GM23338 (cell line): ENCODE measurements at regions not wholly inside any gene's neighbourhood (a gene's known extent, or its start where the extent isn't known, plus 50 kb on each side); places are given as distances from the start of the nearest gene placed in this dataset.

Experiments
- ATAC-seq: fragments of 200-7000 bp; cut with Tn5 transposase; 3 replicates; pipeline ENCODE4 v1.9.1; 2020
- DNase-seq: peaks from one replicate; pipeline ENCODE4 v3.0.0-alpha.2; 2015; ENCODE audit warnings: low spot score
- H2AFZ ChIP-seq: fragments of 200-600 bp; sonication (generic); 2 replicates; pipeline ENCODE4 v1.8.0; 2016; ENCODE audit warnings: antibody characterized with exemption, mild to moderate bottlenecking, moderate library complexity
- H3F3A ChIP-seq: fragments of 200-600 bp; sonication (generic); replicated peaks from 2 replicates; pipeline ENCODE4 v1.8.0; 2017; ENCODE audit warnings: antibody characterized with exemption, mixed run types, low read depth
- H3K27ac ChIP-seq: fragments of 200-600 bp; sonication (generic); 2 replicates; pipeline ENCODE4 v1.6.1; 2016; ENCODE audit warnings: low read depth
- H3K27me3 ChIP-seq: fragments of 200-600 bp; sonication (generic); 2 replicates; pipeline ENCODE4 v1.8.0; 2016; ENCODE audit warnings: mild to moderate bottlenecking, mixed run types, moderate library complexity; ENCODE audit not compliant: insufficient read depth
- H3K36me3 ChIP-seq: fragments of 200-600 bp; sonication (generic); 2 replicates; pipeline ENCODE4 v1.8.0; 2016; ENCODE audit warnings: mild to moderate bottlenecking; ENCODE audit not compliant: insufficient read depth
- H3K4me1 ChIP-seq: fragments of 200-600 bp; sonication (generic); 2 replicates; pipeline ENCODE4 v1.8.0; 2016; ENCODE audit warnings: mild to moderate bottlenecking, moderate library complexity; ENCODE audit not compliant: insufficient read depth
- H3K4me2 ChIP-seq: fragments of 200-600 bp; sonication (generic); 2 replicates; pipeline ENCODE4 v1.7.1; 2017; ENCODE audit warnings: mixed run types
- H3K4me3 ChIP-seq: fragments of 200-600 bp; sonication (generic); 2 replicates; pipeline ENCODE4 v1.6.1; 2016; ENCODE audit warnings: mixed run types
- H3K79me2 ChIP-seq: fragments of 200-600 bp; sonication (generic); replicated peaks from 2 replicates; pipeline ENCODE4 v1.8.0; 2017; ENCODE audit warnings: mild to moderate bottlenecking; ENCODE audit not compliant: insufficient read depth
- H3K9me2 ChIP-seq: fragments of 200-600 bp; sonication (generic); 2 replicates; pipeline ENCODE4 v1.8.0; 2017; ENCODE audit not compliant: insufficient read depth
- H4K20me1 ChIP-seq: fragments of 200-600 bp; sonication (generic); replicated peaks from 2 replicates; pipeline ENCODE4 v1.8.0; 2017; ENCODE audit warnings: mild to moderate bottlenecking; ENCODE audit not compliant: insufficient read depth
- H3K27ac Mint-ChIP-seq: 2 replicates; pipeline ENCODE4 v1.8.0; 2020; ENCODE audit warnings: inconsistent platforms, mild to moderate bottlenecking, moderate library complexity, mixed read lengths
- H3K27me3 Mint-ChIP-seq: 3 replicates; pipeline ENCODE4 v1.8.0; 2022; ENCODE audit warnings: low read depth, mild to moderate bottlenecking, moderate library complexity, mixed read lengths, inconsistent platforms; ENCODE audit not compliant: insufficient read depth, poor library complexity
- H3K36me3 Mint-ChIP-seq: 3 replicates; pipeline ENCODE4 v1.8.0; 2021; ENCODE audit warnings: low read depth, mild to moderate bottlenecking, inconsistent platforms, moderate library complexity, mixed read lengths
- H3K4me1 Mint-ChIP-seq: 3 replicates; pipeline ENCODE4 v1.8.0; 2020; ENCODE audit warnings: mild to moderate bottlenecking, inconsistent platforms, mixed read lengths
- H3K4me3 Mint-ChIP-seq: 3 replicates; pipeline ENCODE4 v1.8.0; 2021; ENCODE audit warnings: moderate library complexity, mild to moderate bottlenecking, inconsistent platforms, mixed read lengths
- H3K9me3 Mint-ChIP-seq: 3 replicates; pipeline ENCODE4 v1.8.0; 2020; ENCODE audit warnings: moderate library complexity, mild to moderate bottlenecking, inconsistent platforms, mixed read lengths
- CREB1 ChIP-seq: fragments of 250-450 bp; sonication (Bioruptor Pico); IDR thresholded peaks from 2 replicates; pipeline ENCODE4 v1.5.0; 2020; ENCODE audit warnings: low read depth, mild to moderate bottlenecking, moderate library complexity
- EZH2 ChIP-seq: fragments of 200-600 bp; sonication (generic); IDR thresholded peaks from one replicate; pipeline ENCODE4 v1.8.0; 2017; ENCODE audit warnings: antibody characterized with exemption, mild to moderate bottlenecking, low read depth; ENCODE audit not compliant: unreplicated experiment
- EZH2phosphoT487 ChIP-seq: fragments of 200-600 bp; sonication (generic); IDR thresholded peaks from one replicate; pipeline ENCODE4 v1.8.1; 2018; ENCODE audit warnings: antibody characterized with exemption; ENCODE audit not compliant: unreplicated experiment
- JUNB ChIP-seq: IDR thresholded peaks from one replicate; pipeline ENCODE4 v1.6.1; 2016; ENCODE audit warnings: antibody characterized with exemption; ENCODE audit not compliant: unreplicated experiment
- NANOG ChIP-seq: IDR thresholded peaks from 2 replicates; pipeline ENCODE4 v1.6.1; 2016; ENCODE audit warnings: antibody characterized with exemption, borderline replicate concordance
- POLR2AphosphoS5 ChIP-seq: IDR thresholded peaks from 2 replicates; pipeline ENCODE4 v1.6.1; 2016; ENCODE audit warnings: antibody characterized with exemption, low read depth
- STAT1 ChIP-seq: IDR thresholded peaks from one replicate; pipeline ENCODE4 v1.6.1; 2016; ENCODE audit warnings: antibody characterized with exemption; ENCODE audit not compliant: unreplicated experiment
- ZNF114 ChIP-seq: fragments of 250-450 bp; sonication (Bioruptor Pico); IDR thresholded peaks from 2 replicates; pipeline ENCODE4 v1.5.0; 2020; ENCODE audit warnings: mild to moderate bottlenecking, moderate library complexity
- ZNF331 ChIP-seq: fragments of 250-450 bp; sonication (Bioruptor Pico); IDR thresholded peaks from 2 replicates; pipeline ENCODE4 v1.5.0; 2020; ENCODE audit warnings: low read depth, mild to moderate bottlenecking, moderate library complexity
- TF ChIP-seq, protein P1 (sequence below), 2 experiments: fragments of 200-600 bp in 1 of 2; sonication (generic) in 1 of 2; conservative IDR thresholded peaks; 2 replicates each; pipeline versions ENCODE4 v1.5.1 to v1.6.1; 2016 to 2017; ENCODE audit warnings: antibody characterized with exemption in 2 of 2, low read depth in 2 of 2, mild to moderate bottlenecking in 2 of 2, moderate library complexity in 1 of 2
- TF ChIP-seq, protein P2 (sequence below): IDR thresholded peaks from one replicate; pipeline ENCODE4 v1.6.1; 2018; ENCODE audit warnings: antibody characterized with exemption; ENCODE audit not compliant: unreplicated experiment
- TF ChIP-seq, protein P3 (sequence below): fragments of 250-450 bp; sonication (Bioruptor Pico); IDR thresholded peaks from 2 replicates; pipeline ENCODE4 v1.5.0; 2020; ENCODE audit warnings: mild to moderate bottlenecking, moderate library complexity
- TF ChIP-seq, protein P4 (sequence below): IDR thresholded peaks from 2 replicates; pipeline ENCODE4 v1.6.1; 2016; ENCODE audit warnings: antibody characterized with exemption

DNA sequence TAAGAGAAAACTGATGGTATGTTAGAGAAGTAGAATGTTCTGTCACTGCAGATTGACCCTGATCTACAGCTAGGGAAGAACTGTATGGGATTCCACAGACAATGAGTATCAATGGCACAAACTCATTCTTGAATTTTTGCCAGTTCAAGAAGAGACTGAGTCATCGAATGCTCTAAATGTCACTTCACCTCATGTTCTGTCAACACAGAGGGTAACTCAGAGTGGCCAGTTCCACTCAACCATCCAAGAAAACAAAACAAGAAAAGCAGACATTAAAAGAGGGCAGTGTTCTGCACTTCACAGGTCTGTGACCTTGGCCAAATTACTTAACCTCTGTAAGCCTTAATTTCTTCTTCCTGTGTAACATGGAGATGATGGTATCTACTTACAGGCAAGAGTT is 132.2 kb upstream of the HMHB1 start:
- Histone ChIP-seq H3K79me2 (no peaks in the 10 kb centered on the region), H3K36me3 (no peaks in the 10 kb centered on the region), H3K9me2 (no peaks in the 10 kb centered on the region), H4K20me1 (no peaks in the 10 kb centered on the region), H3K27me3 (no peaks in the 10 kb centered on the region), H2AFZ (no peak overlapping the region), H3K4me3 (no peak overlapping the region), H3K4me2 (no peak overlapping the region), H3K4me1 (no peaks in the 10 kb centered on the region), H3F3A (no peaks in the 10 kb centered on the region), H3K27ac (no peak overlapping the region)
- no peak overlapping the region for H3K27ac Mint-ChIP-seq
- H3K27me3 Mint-ChIP-seq: no peaks in the 10 kb centered on the region
- H3K36me3 Mint-ChIP-seq: no peaks in the 10 kb centered on the region
- no peak overlapping the region for H3K4me3 Mint-ChIP-seq
- DNase-seq: no peak
- no peaks in the 10 kb centered on the region for H3K4me1 Mint-ChIP-seq
- H3K9me3 Mint-ChIP-seq: no peaks in the 10 kb centered on the region
- ATAC-seq: no peak
- TF ChIP-seq STAT1 (no peak), ZNF114 (CRISPR knock-in tag) (no peak), POLR2AphosphoS5 (no peak), JUNB (no peak), EZH2 (no peak), NANOG (no peak), CREB1 (CRISPR knock-in tag) (no peak), EZH2phosphoT487 (no peak), ZNF331 (no peak)
- TF ChIP-seq, protein P1, sequence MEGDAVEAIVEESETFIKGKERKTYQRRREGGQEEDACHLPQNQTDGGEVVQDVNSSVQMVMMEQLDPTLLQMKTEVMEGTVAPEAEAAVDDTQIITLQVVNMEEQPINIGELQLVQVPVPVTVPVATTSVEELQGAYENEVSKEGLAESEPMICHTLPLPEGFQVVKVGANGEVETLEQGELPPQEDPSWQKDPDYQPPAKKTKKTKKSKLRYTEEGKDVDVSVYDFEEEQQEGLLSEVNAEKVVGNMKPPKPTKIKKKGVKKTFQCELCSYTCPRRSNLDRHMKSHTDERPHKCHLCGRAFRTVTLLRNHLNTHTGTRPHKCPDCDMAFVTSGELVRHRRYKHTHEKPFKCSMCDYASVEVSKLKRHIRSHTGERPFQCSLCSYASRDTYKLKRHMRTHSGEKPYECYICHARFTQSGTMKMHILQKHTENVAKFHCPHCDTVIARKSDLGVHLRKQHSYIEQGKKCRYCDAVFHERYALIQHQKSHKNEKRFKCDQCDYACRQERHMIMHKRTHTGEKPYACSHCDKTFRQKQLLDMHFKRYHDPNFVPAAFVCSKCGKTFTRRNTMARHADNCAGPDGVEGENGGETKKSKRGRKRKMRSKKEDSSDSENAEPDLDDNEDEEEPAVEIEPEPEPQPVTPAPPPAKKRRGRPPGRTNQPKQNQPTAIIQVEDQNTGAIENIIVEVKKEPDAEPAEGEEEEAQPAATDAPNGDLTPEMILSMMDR (conservative IDR thresholded peaks at IDR 0.05; ENCODE audit: low read depth in 2 of 2): no peak
- TF ChIP-seq, protein P2, sequence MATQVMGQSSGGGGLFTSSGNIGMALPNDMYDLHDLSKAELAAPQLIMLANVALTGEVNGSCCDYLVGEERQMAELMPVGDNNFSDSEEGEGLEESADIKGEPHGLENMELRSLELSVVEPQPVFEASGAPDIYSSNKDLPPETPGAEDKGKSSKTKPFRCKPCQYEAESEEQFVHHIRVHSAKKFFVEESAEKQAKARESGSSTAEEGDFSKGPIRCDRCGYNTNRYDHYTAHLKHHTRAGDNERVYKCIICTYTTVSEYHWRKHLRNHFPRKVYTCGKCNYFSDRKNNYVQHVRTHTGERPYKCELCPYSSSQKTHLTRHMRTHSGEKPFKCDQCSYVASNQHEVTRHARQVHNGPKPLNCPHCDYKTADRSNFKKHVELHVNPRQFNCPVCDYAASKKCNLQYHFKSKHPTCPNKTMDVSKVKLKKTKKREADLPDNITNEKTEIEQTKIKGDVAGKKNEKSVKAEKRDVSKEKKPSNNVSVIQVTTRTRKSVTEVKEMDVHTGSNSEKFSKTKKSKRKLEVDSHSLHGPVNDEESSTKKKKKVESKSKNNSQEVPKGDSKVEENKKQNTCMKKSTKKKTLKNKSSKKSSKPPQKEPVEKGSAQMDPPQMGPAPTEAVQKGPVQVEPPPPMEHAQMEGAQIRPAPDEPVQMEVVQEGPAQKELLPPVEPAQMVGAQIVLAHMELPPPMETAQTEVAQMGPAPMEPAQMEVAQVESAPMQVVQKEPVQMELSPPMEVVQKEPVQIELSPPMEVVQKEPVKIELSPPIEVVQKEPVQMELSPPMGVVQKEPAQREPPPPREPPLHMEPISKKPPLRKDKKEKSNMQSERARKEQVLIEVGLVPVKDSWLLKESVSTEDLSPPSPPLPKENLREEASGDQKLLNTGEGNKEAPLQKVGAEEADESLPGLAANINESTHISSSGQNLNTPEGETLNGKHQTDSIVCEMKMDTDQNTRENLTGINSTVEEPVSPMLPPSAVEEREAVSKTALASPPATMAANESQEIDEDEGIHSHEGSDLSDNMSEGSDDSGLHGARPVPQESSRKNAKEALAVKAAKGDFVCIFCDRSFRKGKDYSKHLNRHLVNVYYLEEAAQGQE: no peak
- TF ChIP-seq, protein P3, sequence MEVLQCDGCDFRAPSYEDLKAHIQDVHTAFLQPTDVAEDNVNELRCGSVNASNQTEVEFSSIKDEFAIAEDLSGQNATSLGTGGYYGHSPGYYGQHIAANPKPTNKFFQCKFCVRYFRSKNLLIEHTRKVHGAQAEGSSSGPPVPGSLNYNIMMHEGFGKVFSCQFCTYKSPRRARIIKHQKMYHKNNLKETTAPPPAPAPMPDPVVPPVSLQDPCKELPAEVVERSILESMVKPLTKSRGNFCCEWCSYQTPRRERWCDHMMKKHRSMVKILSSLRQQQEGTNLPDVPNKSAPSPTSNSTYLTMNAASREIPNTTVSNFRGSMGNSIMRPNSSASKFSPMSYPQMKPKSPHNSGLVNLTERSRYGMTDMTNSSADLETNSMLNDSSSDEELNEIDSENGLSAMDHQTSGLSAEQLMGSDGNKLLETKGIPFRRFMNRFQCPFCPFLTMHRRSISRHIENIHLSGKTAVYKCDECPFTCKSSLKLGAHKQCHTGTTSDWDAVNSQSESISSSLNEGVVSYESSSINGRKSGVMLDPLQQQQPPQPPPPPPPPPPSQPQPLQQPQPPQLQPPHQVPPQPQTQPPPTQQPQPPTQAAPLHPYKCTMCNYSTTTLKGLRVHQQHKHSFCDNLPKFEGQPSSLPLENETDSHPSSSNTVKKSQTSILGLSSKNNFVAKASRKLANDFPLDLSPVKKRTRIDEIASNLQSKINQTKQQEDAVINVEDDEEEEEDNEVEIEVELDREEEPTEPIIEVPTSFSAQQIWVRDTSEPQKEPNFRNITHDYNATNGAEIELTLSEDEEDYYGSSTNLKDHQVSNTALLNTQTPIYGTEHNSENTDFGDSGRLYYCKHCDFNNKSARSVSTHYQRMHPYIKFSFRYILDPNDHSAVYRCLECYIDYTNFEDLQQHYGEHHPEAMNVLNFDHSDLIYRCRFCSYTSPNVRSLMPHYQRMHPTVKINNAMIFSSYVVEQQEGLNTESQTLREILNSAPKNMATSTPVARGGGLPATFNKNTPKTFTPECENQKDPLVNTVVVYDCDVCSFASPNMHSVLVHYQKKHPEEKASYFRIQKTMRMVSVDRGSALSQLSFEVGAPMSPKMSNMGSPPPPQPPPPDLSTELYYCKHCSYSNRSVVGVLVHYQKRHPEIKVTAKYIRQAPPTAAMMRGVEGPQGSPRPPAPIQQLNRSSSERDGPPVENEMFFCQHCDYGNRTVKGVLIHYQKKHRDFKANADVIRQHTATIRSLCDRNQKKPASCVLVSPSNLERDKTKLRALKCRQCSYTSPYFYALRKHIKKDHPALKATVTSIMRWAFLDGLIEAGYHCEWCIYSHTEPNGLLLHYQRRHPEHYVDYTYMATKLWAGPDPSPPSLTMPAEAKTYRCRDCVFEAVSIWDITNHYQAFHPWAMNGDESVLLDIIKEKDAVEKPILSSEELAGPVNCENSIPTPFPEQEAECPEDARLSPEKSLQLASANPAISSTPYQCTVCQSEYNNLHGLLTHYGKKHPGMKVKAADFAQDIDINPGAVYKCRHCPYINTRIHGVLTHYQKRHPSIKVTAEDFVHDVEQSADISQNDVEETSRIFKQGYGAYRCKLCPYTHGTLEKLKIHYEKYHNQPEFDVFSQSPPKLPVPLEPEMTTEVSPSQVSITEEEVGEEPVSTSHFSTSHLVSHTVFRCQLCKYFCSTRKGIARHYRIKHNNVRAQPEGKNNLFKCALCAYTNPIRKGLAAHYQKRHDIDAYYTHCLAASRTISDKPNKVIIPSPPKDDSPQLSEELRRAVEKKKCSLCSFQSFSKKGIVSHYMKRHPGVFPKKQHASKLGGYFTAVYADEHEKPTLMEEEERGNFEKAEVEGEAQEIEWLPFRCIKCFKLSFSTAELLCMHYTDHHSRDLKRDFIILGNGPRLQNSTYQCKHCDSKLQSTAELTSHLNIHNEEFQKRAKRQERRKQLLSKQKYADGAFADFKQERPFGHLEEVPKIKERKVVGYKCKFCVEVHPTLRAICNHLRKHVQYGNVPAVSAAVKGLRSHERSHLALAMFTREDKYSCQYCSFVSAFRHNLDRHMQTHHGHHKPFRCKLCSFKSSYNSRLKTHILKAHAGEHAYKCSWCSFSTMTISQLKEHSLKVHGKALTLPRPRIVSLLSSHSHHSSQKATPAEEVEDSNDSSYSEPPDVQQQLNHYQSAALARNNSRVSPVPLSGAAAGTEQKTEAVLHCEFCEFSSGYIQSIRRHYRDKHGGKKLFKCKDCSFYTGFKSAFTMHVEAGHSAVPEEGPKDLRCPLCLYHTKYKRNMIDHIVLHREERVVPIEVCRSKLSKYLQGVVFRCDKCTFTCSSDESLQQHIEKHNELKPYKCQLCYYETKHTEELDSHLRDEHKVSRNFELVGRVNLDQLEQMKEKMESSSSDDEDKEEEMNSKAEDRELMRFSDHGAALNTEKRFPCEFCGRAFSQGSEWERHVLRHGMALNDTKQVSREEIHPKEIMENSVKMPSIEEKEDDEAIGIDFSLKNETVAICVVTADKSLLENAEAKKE (CRISPR knock-in tag): no peak
- TF ChIP-seq, protein P4, sequence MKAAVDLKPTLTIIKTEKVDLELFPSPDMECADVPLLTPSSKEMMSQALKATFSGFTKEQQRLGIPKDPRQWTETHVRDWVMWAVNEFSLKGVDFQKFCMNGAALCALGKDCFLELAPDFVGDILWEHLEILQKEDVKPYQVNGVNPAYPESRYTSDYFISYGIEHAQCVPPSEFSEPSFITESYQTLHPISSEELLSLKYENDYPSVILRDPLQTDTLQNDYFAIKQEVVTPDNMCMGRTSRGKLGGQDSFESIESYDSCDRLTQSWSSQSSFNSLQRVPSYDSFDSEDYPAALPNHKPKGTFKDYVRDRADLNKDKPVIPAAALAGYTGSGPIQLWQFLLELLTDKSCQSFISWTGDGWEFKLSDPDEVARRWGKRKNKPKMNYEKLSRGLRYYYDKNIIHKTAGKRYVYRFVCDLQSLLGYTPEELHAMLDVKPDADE: no peak
